ENCODE measurements at regions not wholly inside any gene's neighbourhood (a gene's known extent, or its start where the extent isn't known, plus 50 kb on each side); places are given as distances from the start of the nearest gene placed in this dataset.
A peak's percentile ranks its signal among the peaks of the same experiment; 100 is the strongest.
"Not testable (repeated sequence)": the region's sequence is repeated elsewhere in the genome, so short reads cannot be mapped to it uniquely, and the experiment has no call there.

- no peak for DNase-seq
Measured at GRCh38 chr6:130675072-130675471, 152.1 kb upstream of the SMLR1 start.

GRCh38 chr6:130676077-130676772 is 151.0 kb upstream of the SMLR1 start:
- DNase-seq = no peak

GRCh38 chr6:130676773-130677144 is 150.4 kb upstream of the SMLR1 start:
- DNase-seq = no peak

- no peak for DNase-seq
Measured at GRCh38 chr6:130677312-130677711, 149.9 kb upstream of the SMLR1 start.

GRCh38 chr6:130677766-130678165 is 149.4 kb upstream of the SMLR1 start:
- DNase-seq = no peak

- DNase-seq = no peak
Measured at GRCh38 chr6:130679684-130680083, 147.5 kb upstream of the SMLR1 start.

- DNase-seq = no peak
Measured at GRCh38 chr6:130680116-130680515, 147.1 kb upstream of the SMLR1 start.

GRCh38 chr6:130681028-130681427 is 146.2 kb upstream of the SMLR1 start:
- DNase-seq = no peak

GRCh38 chr6:130682066-130682465 is 145.1 kb upstream of the SMLR1 start:
- no peak for DNase-seq

- no peak for DNase-seq
Measured at GRCh38 chr6:130683761-130684517, 143.3 kb upstream of the SMLR1 start.

- no peak for DNase-seq
Measured at GRCh38 chr6:130692659-130693058, 134.5 kb upstream of the SMLR1 start.

GRCh38 chr6:130693944-130694343 is 133.3 kb upstream of the SMLR1 start:
- no peak for DNase-seq

- no peak for DNase-seq
Measured at GRCh38 chr6:130694606-130695005, 132.6 kb upstream of the SMLR1 start.

GRCh38 chr6:130696806-130697205 is 130.4 kb upstream of the SMLR1 start:
- DNase-seq = no peak

- no peak for DNase-seq
Measured at GRCh38 chr6:130697271-130697994, 129.8 kb upstream of the SMLR1 start.

- DNase-seq = peak in 1 of 2 donors; percentile 73
Measured at GRCh38 chr6:130697995-130698535, 129.1 kb upstream of the SMLR1 start.

- no peak for DNase-seq
Measured at GRCh38 chr6:130699742-130700141, 127.5 kb upstream of the SMLR1 start.

GRCh38 chr6:130700397-130700796 is 126.8 kb upstream of the SMLR1 start:
- no peak for DNase-seq

GRCh38 chr6:130708338-130708737 is 118.9 kb upstream of the SMLR1 start:
- peak in 1 of 2 donors; percentile 67 for DNase-seq

- not testable (repeated sequence) for DNase-seq
Measured at GRCh38 chr6:130711641-130712040, 115.6 kb upstream of the SMLR1 start.

GRCh38 chr6:130713144-130713543 is 114.1 kb upstream of the SMLR1 start:
- DNase-seq = no peak

- DNase-seq = no peak
Measured at GRCh38 chr6:130715058-130715457, 112.1 kb upstream of the SMLR1 start.

- no peak for DNase-seq
Measured at GRCh38 chr6:130716466-130716865, 110.7 kb upstream of the SMLR1 start.

GRCh38 chr6:130717657-130718056 is 109.5 kb upstream of the SMLR1 start:
- DNase-seq = peak in 1 of 2 donors; percentile 69
